ENCODE measurements at regions not wholly inside any gene's neighbourhood (a gene's known extent, or its start where the extent isn't known, plus 50 kb on each side); places are given as distances from the start of the nearest gene placed in this dataset.

GRCh38 chr3:118817748-118818165 is 216.9 kb downstream of the IGSF11 start:
- H3K4me1 Mint-ChIP-seq (ENCODE audit: low read depth) = peaks cover 7% of the 10 kb centered on the region
- H3K36me3 Mint-ChIP-seq (ENCODE audit: low read depth) = no peaks in the 10 kb centered on the region
- TF ChIP-seq, protein P1, sequence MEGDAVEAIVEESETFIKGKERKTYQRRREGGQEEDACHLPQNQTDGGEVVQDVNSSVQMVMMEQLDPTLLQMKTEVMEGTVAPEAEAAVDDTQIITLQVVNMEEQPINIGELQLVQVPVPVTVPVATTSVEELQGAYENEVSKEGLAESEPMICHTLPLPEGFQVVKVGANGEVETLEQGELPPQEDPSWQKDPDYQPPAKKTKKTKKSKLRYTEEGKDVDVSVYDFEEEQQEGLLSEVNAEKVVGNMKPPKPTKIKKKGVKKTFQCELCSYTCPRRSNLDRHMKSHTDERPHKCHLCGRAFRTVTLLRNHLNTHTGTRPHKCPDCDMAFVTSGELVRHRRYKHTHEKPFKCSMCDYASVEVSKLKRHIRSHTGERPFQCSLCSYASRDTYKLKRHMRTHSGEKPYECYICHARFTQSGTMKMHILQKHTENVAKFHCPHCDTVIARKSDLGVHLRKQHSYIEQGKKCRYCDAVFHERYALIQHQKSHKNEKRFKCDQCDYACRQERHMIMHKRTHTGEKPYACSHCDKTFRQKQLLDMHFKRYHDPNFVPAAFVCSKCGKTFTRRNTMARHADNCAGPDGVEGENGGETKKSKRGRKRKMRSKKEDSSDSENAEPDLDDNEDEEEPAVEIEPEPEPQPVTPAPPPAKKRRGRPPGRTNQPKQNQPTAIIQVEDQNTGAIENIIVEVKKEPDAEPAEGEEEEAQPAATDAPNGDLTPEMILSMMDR (IDR thresholded peaks at IDR 0.05) = peak; percentile 91
- DNase-seq = peak; percentile 43
- H3K4me3 Mint-ChIP-seq = no peak overlapping the region
- no peaks in the 10 kb centered on the region for H3K9me3 Mint-ChIP-seq
- no peak overlapping the region for H3K27ac Mint-ChIP-seq
- no peaks in the 10 kb centered on the region; the same call in none of the 2 replicates for H3K27me3 Mint-ChIP-seq (ENCODE audit: insufficient read depth)

- Mint-ChIP-seq H3K27ac (no peak overlapping the region; the same call in 1 of the 2 replicates), H3K4me1 (ENCODE audit: low read depth) (peaks cover 7% of the 10 kb centered on the region), H3K27me3 (ENCODE audit: insufficient read depth) (no peaks in the 10 kb centered on the region; the same call in none of the 2 replicates), H3K4me3 (no peak overlapping the region), H3K36me3 (ENCODE audit: low read depth) (no peaks in the 10 kb centered on the region), H3K9me3 (no peaks in the 10 kb centered on the region)
- TF ChIP-seq, protein P1 (IDR thresholded peaks at IDR 0.05) = no peak
- DNase-seq = peak; percentile 35
Measured at GRCh38 chr3:118818386-118818785, 216.3 kb downstream of the IGSF11 start.

GRCh38 chr3:118823626-118824025 is 211.0 kb downstream of the IGSF11 start:
- Mint-ChIP-seq H3K36me3 (ENCODE audit: low read depth) (no peaks in the 10 kb centered on the region), H3K9me3 (no peaks in the 10 kb centered on the region), H3K4me1 (ENCODE audit: low read depth) (peaks cover 2% of the 10 kb centered on the region), H3K27me3 (ENCODE audit: insufficient read depth) (peaks cover 4% of the 10 kb centered on the region; the same call in 1 of the 2 replicates), H3K4me3 (no peak overlapping the region), H3K27ac (no peak overlapping the region)
- TF ChIP-seq, protein P1 (IDR thresholded peaks at IDR 0.05) = no peak
- no peak for DNase-seq

- TF ChIP-seq, protein P1 (IDR thresholded peaks at IDR 0.05) = no peak
- H3K36me3 Mint-ChIP-seq (ENCODE audit: low read depth) = no peaks in the 10 kb centered on the region
- no peak overlapping the region for H3K4me3 Mint-ChIP-seq
- H3K27me3 Mint-ChIP-seq (ENCODE audit: insufficient read depth) = peaks cover 4% of the 10 kb centered on the region; the same call in 1 of the 2 replicates
- H3K9me3 Mint-ChIP-seq = no peaks in the 10 kb centered on the region
- no peak overlapping the region for H3K27ac Mint-ChIP-seq
- no peak for DNase-seq
- no peaks in the 10 kb centered on the region for H3K4me1 Mint-ChIP-seq (ENCODE audit: low read depth)
Measured at GRCh38 chr3:118827446-118827845, 207.2 kb downstream of the IGSF11 start.

- Mint-ChIP-seq H3K9me3 (no peaks in the 10 kb centered on the region), H3K27me3 (ENCODE audit: insufficient read depth) (peaks cover 4% of the 10 kb centered on the region; the same call in 1 of the 2 replicates), H3K36me3 (ENCODE audit: low read depth) (no peaks in the 10 kb centered on the region), H3K4me1 (ENCODE audit: low read depth) (no peaks in the 10 kb centered on the region), H3K27ac (no peak overlapping the region), H3K4me3 (no peak overlapping the region)
- TF ChIP-seq, protein P1 (IDR thresholded peaks at IDR 0.05) = no peak
- no peak for DNase-seq
Measured at GRCh38 chr3:118828351-118828750, 206.3 kb downstream of the IGSF11 start.

GRCh38 chr3:118833075-118833474 is 201.6 kb downstream of the IGSF11 start:
- DNase-seq = no peak
- no peak overlapping the region for H3K4me3 Mint-ChIP-seq
- TF ChIP-seq, protein P1 (IDR thresholded peaks at IDR 0.05) = no peak

More at GRCh38 chr3:118833075-118833474, 201.6 kb downstream of the IGSF11 start:
- Mint-ChIP-seq H3K9me3 (no peaks in the 10 kb centered on the region; the same call in 1 of the 2 replicates), H3K4me1 (ENCODE audit: low read depth) (no peaks in the 10 kb centered on the region), H3K27me3 (ENCODE audit: insufficient read depth) (no peaks in the 10 kb centered on the region), H3K36me3 (ENCODE audit: low read depth) (no peaks in the 10 kb centered on the region), H3K27ac (no peak overlapping the region)
